H1 (cell line): ENCODE measurements at regions not wholly inside any gene's neighbourhood (a gene's known extent, or its start where the extent isn't known, plus 50 kb on each side); places are given as distances from the start of the nearest gene placed in this dataset.

ENCODE experiments used
- CTCF ChIP-seq, 3 experiments: IDR thresholded peaks; 1 replicate in 2 of 3; 2 replicates in 1 of 3; pipeline versions ENCODE4 v1.5.1 to v1.6.1; 2011; ENCODE audit warnings: low read length in 3 of 3, mild to moderate bottlenecking in 3 of 3, inconsistent platforms in 2 of 3, low read depth in 1 of 3, moderate library complexity in 1 of 3; ENCODE audit not compliant: insufficient read depth in 1 of 3; ENCODE audit errors: control extremely low read depth in 1 of 3
- EZH2 ChIP-seq: fragments of 200-600 bp; sonication (generic); IDR thresholded peaks from 2 replicates; pipeline ENCODE4 v1.7.1; 2012; ENCODE audit warnings: low read depth, mild to moderate bottlenecking, moderate library complexity, low read length, inconsistent platforms; ENCODE audit not compliant: severe bottlenecking
- POLR2A ChIP-seq, 2 experiments: IDR thresholded peaks; 1 replicate in 1 of 2; 2 replicates in 1 of 2; pipeline ENCODE4 v1.6.1; 2011; ENCODE audit warnings: low read depth in 2 of 2, low read length in 2 of 2, mild to moderate bottlenecking in 2 of 2; ENCODE audit errors: control extremely low read depth in 1 of 2
- POLR2AphosphoS5 ChIP-seq: IDR thresholded peaks from 2 replicates; pipeline ENCODE4 v1.6.1; 2011; ENCODE audit warnings: low read depth, low read length

- no peak for TF ChIP-seq POLR2AphosphoS5
- no peak for TF ChIP-seq POLR2A (IDR thresholded peaks at IDR 0.05; ENCODE audit: control extremely low read depth in 1 of 2, low read depth in 2 of 2, low read length in 2 of 2)
- TF ChIP-seq CTCF (IDR thresholded peaks at IDR 0.05; ENCODE audit: control extremely low read depth in 1 of 3, insufficient read depth in 1 of 3, low read depth in 1 of 3, low read length in 3 of 3) = no peak
- no peak for TF ChIP-seq EZH2
Measured at GRCh38 chr3:16067837-16068471, 106.5 kb upstream of the GALNT15 start.
